ENCODE measurements at regions not wholly inside any gene's neighbourhood (a gene's known extent, or its start where the extent isn't known, plus 50 kb on each side); places are given as distances from the start of the nearest gene placed in this dataset.

DNA sequence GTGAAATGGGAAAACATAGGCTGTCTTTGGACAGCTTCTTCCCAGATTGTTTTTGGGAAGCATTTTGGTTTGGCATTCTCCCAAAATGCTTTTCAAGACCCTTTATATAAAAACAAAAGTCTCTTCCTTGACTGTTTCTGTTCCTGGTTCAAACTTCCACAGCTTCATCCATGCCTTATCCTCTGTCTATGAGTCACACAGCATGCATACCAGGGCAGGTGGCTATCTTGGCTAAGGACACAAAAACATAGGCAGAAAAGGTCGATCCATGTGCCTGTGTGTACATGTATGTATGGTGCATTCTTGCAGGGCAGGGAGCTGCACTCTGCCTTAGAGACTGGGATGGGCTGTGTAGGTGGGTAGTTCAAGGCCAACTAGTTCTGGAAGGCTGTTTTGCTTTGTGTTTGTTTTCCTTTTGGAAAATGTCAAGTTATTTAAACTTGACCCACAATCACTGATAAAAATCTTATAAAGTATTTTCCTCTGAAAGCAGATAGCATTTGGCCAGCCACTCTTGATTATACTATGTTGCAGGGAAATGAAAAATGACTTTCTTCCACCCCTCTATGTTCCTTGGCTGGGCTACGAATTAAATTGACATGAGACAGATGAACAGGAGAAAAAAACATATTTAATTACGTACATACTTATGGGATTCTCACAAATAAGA lies 437.0 kb downstream of the SIPA1L2 start:
- BruUV-seq (replicated peaks): no TSS peak
- ChIA-PET CTCF (interaction anchor here (0.5 to 1.1 kb wide), 4 partner anchors 25 to 393 kb away, joined by 3 to 4 read pairs (median 4); no protein-coding TSS in a partner anchor), POLR2A (interaction anchor here (0.5 to 1.3 kb wide), 4 partner anchors 9 to 286 kb away, joined by 3 to 4 read pairs (median 4); no protein-coding TSS in a partner anchor)
- DNase-seq (ENCODE audit: unreplicated experiment): peak; percentile 55
- TF ChIP-seq, protein P1, sequence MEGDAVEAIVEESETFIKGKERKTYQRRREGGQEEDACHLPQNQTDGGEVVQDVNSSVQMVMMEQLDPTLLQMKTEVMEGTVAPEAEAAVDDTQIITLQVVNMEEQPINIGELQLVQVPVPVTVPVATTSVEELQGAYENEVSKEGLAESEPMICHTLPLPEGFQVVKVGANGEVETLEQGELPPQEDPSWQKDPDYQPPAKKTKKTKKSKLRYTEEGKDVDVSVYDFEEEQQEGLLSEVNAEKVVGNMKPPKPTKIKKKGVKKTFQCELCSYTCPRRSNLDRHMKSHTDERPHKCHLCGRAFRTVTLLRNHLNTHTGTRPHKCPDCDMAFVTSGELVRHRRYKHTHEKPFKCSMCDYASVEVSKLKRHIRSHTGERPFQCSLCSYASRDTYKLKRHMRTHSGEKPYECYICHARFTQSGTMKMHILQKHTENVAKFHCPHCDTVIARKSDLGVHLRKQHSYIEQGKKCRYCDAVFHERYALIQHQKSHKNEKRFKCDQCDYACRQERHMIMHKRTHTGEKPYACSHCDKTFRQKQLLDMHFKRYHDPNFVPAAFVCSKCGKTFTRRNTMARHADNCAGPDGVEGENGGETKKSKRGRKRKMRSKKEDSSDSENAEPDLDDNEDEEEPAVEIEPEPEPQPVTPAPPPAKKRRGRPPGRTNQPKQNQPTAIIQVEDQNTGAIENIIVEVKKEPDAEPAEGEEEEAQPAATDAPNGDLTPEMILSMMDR (IDR thresholded peaks at IDR 0.05; ENCODE audit: unreplicated experiment): no peak
- peaks cover 9% of the 10 kb centered on the region for H3K4me1 Mint-ChIP-seq (ENCODE audit: insufficient read depth, unreplicated experiment)
- no peak overlapping the region for H3K4me3 Mint-ChIP-seq (ENCODE audit: unreplicated experiment)
- intact Hi-C loops (cut with micrococcal nuclease): no loop called here
- no peaks in the 10 kb centered on the region for H3K36me3 Mint-ChIP-seq (ENCODE audit: insufficient read depth, unreplicated experiment)
- no peaks in the 10 kb centered on the region for H3K9me3 Mint-ChIP-seq (ENCODE audit: unreplicated experiment)
- H3K27ac Mint-ChIP-seq (ENCODE audit: low read depth, unreplicated experiment): no peak overlapping the region
- H3K27me3 Mint-ChIP-seq (ENCODE audit: insufficient read depth, unreplicated experiment): no peaks in the 10 kb centered on the region

DNA sequence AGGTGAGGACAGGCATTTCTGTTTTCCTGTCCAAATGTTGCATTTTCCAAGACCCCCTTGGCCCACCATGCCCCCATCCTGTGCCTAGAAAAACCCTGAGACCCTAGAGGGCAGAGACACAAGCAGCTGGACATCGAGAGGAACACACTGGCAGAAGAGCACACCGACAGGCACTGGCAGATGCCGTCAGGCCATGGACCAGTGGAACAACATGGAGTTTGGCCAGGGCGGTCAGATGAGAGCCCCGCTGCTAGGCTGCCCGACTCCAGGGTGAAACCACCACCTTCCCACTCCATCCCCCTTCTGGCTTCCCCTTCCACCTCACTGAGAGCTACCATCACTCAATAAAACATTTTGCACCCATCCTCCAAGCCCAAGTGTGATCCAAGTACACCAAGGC lies 438.4 kb downstream of the SIPA1L2 start:
- TF ChIP-seq, protein P1 (IDR thresholded peaks at IDR 0.05; ENCODE audit: unreplicated experiment): no peak
- POLR2A ChIA-PET: interaction anchor here (1.0 to 1.4 kb wide), 2 partner anchors 27 to 30 kb away, joined by 3 to 4 read pairs; no protein-coding TSS in a partner anchor

DNA sequence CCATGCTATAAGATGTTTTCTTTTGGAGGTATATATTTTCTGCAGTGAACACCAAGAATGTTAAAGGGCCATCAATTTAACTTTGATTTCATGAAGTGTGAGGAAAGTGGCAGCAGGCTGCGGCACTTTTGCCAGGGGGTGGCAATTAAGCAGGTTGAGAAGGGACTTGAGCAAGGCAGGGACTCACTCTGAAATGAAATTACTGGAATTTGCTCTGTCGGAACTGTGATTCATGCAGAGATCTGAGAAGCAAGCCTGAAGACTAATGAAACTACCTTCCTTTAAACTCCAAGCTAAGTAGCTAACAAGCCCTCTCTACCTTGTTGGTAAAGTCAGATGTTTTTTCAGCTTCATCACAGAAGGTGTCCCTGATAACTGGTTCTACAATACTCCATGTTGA lies 441.6 kb downstream of the SIPA1L2 start:
- TF ChIP-seq, protein P1 (IDR thresholded peaks at IDR 0.05; ENCODE audit: unreplicated experiment): no peak
- POLR2A ChIA-PET: interaction anchor here (0.7 to 1.0 kb wide), 2 partner anchors 36 to 154 kb away, joined by 3 read pairs; no protein-coding TSS in a partner anchor
- H3K36me3 Mint-ChIP-seq (ENCODE audit: insufficient read depth, unreplicated experiment): no peaks in the 10 kb centered on the region
- H3K27ac Mint-ChIP-seq (ENCODE audit: low read depth, unreplicated experiment): no peak overlapping the region
- H3K4me1 Mint-ChIP-seq (ENCODE audit: insufficient read depth, unreplicated experiment): peaks cover 9% of the 10 kb centered on the region
- no TSS peak for BruUV-seq (replicated peaks)
- CTCF ChIA-PET: interaction anchor here (1.4 kb wide), 1 partner anchor 18 kb away, joined by 3 read pairs; no protein-coding TSS in a partner anchor
- H3K9me3 Mint-ChIP-seq (ENCODE audit: unreplicated experiment): no peaks in the 10 kb centered on the region
- intact Hi-C loops (cut with micrococcal nuclease): no loop called here
- H3K27me3 Mint-ChIP-seq (ENCODE audit: insufficient read depth, unreplicated experiment): no peaks in the 10 kb centered on the region
- DNase-seq (ENCODE audit: unreplicated experiment): no peak
- H3K4me3 Mint-ChIP-seq (ENCODE audit: unreplicated experiment): no peak overlapping the region

More for the DNA sequence above, 438.4 kb downstream of the SIPA1L2 start:
- intact Hi-C loops (cut with micrococcal nuclease): no loop called here
- DNase-seq (ENCODE audit: unreplicated experiment): no peak
- Mint-ChIP-seq H3K36me3 (ENCODE audit: insufficient read depth, unreplicated experiment) (no peaks in the 10 kb centered on the region), H3K4me1 (ENCODE audit: insufficient read depth, unreplicated experiment) (peaks cover 9% of the 10 kb centered on the region), H3K27ac (ENCODE audit: low read depth, unreplicated experiment) (no peak overlapping the region), H3K9me3 (ENCODE audit: unreplicated experiment) (no peaks in the 10 kb centered on the region), H3K27me3 (ENCODE audit: insufficient read depth, unreplicated experiment) (no peaks in the 10 kb centered on the region), H3K4me3 (ENCODE audit: unreplicated experiment) (no peak overlapping the region)
- CTCF ChIA-PET: interaction anchor here (0.6 to 1.4 kb wide), 4 partner anchors 9 to 415 kb away, joined by 3 to 5 read pairs (median 4); no protein-coding TSS in a partner anchor
- no TSS peak for BruUV-seq (replicated peaks)

DNA sequence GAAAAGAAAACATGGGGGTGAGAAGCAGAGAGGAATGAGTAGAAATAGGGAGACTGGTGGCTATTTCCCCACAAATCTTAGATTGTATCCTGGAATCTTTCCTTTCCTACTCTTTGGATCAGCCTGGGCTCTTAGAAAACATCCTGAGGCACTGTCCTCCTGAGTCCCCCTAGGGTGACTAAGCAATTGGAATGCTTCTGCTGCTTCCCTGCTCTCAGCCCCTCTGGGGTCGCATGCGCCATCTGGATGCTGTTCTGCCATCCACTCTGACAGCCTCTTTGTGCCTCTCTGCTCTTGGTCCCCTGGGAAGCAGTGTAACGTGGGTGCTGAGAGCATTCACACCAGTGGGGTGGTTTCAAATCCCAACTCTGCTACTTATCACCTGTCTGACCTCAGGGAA lies 443.0 kb downstream of the SIPA1L2 start:
- DNase-seq (ENCODE audit: unreplicated experiment): no peak
- intact Hi-C loops (cut with micrococcal nuclease): no loop called here
- H3K4me3 Mint-ChIP-seq (ENCODE audit: unreplicated experiment): no peak overlapping the region
- no peaks in the 10 kb centered on the region for H3K9me3 Mint-ChIP-seq (ENCODE audit: unreplicated experiment)
- H3K4me1 Mint-ChIP-seq (ENCODE audit: insufficient read depth, unreplicated experiment): no peaks in the 10 kb centered on the region
- no TSS peak for BruUV-seq (replicated peaks)
- CTCF ChIA-PET: no interaction called here
- POLR2A ChIA-PET: no interaction called here
- no peaks in the 10 kb centered on the region for H3K27me3 Mint-ChIP-seq (ENCODE audit: insufficient read depth, unreplicated experiment)
- H3K27ac Mint-ChIP-seq (ENCODE audit: low read depth, unreplicated experiment): no peak overlapping the region
- TF ChIP-seq, protein P1 (IDR thresholded peaks at IDR 0.05; ENCODE audit: unreplicated experiment): no peak
- H3K36me3 Mint-ChIP-seq (ENCODE audit: insufficient read depth, unreplicated experiment): no peaks in the 10 kb centered on the region

All from MCF 10A (cell line).